Activated B cell treated with CpG ODN at 0.5 μM for 24 hours (primary cell): ENCODE measurements at regions not wholly inside any gene's neighbourhood (a gene's known extent, or its start where the extent isn't known, plus 50 kb on each side); places are given as distances from the start of the nearest gene placed in this dataset.

Experiments used
- ATAC-seq: fragments of 200-7000 bp; cut with Tn5 transposase; one replicate; pipeline ENCODE4 v1.10.0; 2021; ENCODE audit warnings: low read depth, mild to moderate bottlenecking, moderate library complexity
- CTCF ChIA-PET: fragments of 350-600 bp; sonication (Branson Sonifier 250); formaldehyde crosslinking; loops from one replicate; lab custom pipeline; 2021; ENCODE audit warnings: antibody characterized with exemption; lab: Charles Lee
- POLR2A ChIA-PET: fragments of 350-600 bp; sonication (Branson Sonifier 250); formaldehyde crosslinking; loops from one replicate; lab custom pipeline; 2021; ENCODE audit warnings: antibody characterized with exemption; lab: Charles Lee
- DNase-seq: peaks from one replicate; pipeline ENCODE4 v3.0.0; 2022
- H3K27ac Mint-ChIP-seq: one replicate; pipeline ENCODE4 v1.8.0; 2020; ENCODE audit warnings: mixed read lengths
- H3K27me3 Mint-ChIP-seq: one replicate; pipeline ENCODE4 v1.8.0; 2021; ENCODE audit warnings: mixed read lengths
- H3K36me3 Mint-ChIP-seq: one replicate; pipeline ENCODE4 v1.8.0; 2021; ENCODE audit warnings: low read depth, mixed read lengths
- H3K4me1 Mint-ChIP-seq: one replicate; pipeline ENCODE4 v1.8.0; 2021; ENCODE audit warnings: mixed read lengths
- H3K4me3 Mint-ChIP-seq: one replicate; pipeline ENCODE4 v1.8.0; 2020; ENCODE audit warnings: mild to moderate bottlenecking, mixed read lengths
- H3K9me3 Mint-ChIP-seq: one replicate; pipeline ENCODE4 v1.8.0; 2020; ENCODE audit warnings: mixed read lengths
- CTCF ChIP-seq: fragments of 200-600 bp; IDR thresholded peaks from one replicate; pipeline ENCODE4 v1.8.0; 2022; ENCODE audit warnings: antibody characterized with exemption, mild to moderate bottlenecking
- intact Hi-C: fragments of 100-400 bp; cut with micrococcal nuclease; formaldehyde crosslinking; loops from one replicate; pipeline ENCODE4 v1.15.1; 2024

GRCh38 chr4:152168987-152169616 is 366.8 kb downstream of the FBXW7 start:
- Mint-ChIP-seq H3K27ac (no peak overlapping the region), H3K4me3 (no peak overlapping the region), H3K27me3 (peaks cover 10% of the 10 kb centered on the region), H3K4me1 (no peaks in the 10 kb centered on the region), H3K9me3 (no peaks in the 10 kb centered on the region), H3K36me3 (no peaks in the 10 kb centered on the region)
- CTCF ChIA-PET = no interaction called here
- TF ChIP-seq CTCF = no peak
- POLR2A ChIA-PET = no interaction called here
- DNase-seq (no peak), ATAC-seq (no peak)
- intact Hi-C loops = no loop called here

GRCh38 chr4:152166567-152166966 is 369.3 kb downstream of the FBXW7 start:
- no peak for TF ChIP-seq CTCF
- CTCF ChIA-PET = no interaction called here
- intact Hi-C loops = no loop called here
- Mint-ChIP-seq H3K27me3 (peaks cover 11% of the 10 kb centered on the region), H3K9me3 (no peaks in the 10 kb centered on the region), H3K4me3 (no peak overlapping the region), H3K4me1 (no peaks in the 10 kb centered on the region), H3K27ac (no peak overlapping the region), H3K36me3 (no peaks in the 10 kb centered on the region)
- POLR2A ChIA-PET = no interaction called here
- DNase-seq (no peak), ATAC-seq (no peak)

GRCh38 chr4:152165846-152166245 is 370.0 kb downstream of the FBXW7 start:
- Mint-ChIP-seq H3K9me3 (no peaks in the 10 kb centered on the region), H3K27me3 (peaks cover 11% of the 10 kb centered on the region), H3K27ac (no peak overlapping the region), H3K4me1 (no peaks in the 10 kb centered on the region), H3K36me3 (no peaks in the 10 kb centered on the region), H3K4me3 (no peak overlapping the region)
- intact Hi-C loops = no loop called here
- CTCF ChIA-PET = no interaction called here
- DNase-seq (no peak), ATAC-seq (no peak)
- no peak for TF ChIP-seq CTCF
- POLR2A ChIA-PET = no interaction called here

- intact Hi-C loops = no loop called here
These were observed 370.7 kb downstream of the FBXW7 start for GRCh38 chr4:152165146-152165545.

GRCh38 chr4:152164561-152164960 is 371.3 kb downstream of the FBXW7 start:
- DNase-seq (no peak), ATAC-seq (no peak)
- ChIA-PET CTCF (no interaction called here), POLR2A (no interaction called here)
- Mint-ChIP-seq H3K9me3 (no peaks in the 10 kb centered on the region), H3K27me3 (peaks cover 13% of the 10 kb centered on the region), H3K4me3 (no peak overlapping the region), H3K4me1 (no peaks in the 10 kb centered on the region), H3K27ac (no peak overlapping the region), H3K36me3 (no peaks in the 10 kb centered on the region)
- no peak for TF ChIP-seq CTCF
- intact Hi-C loops = no loop called here

More at GRCh38 chr4:152165146-152165545, 370.7 kb downstream of the FBXW7 start:
- ChIA-PET POLR2A (no interaction called here), CTCF (no interaction called here)
- peaks cover 11% of the 10 kb centered on the region for H3K27me3 Mint-ChIP-seq
- ATAC-seq (no peak), DNase-seq (no peak)
- TF ChIP-seq CTCF = no peak
- H3K9me3 Mint-ChIP-seq = no peaks in the 10 kb centered on the region
- H3K27ac Mint-ChIP-seq = no peak overlapping the region
- no peaks in the 10 kb centered on the region for H3K36me3 Mint-ChIP-seq
- no peak overlapping the region for H3K4me3 Mint-ChIP-seq
- no peaks in the 10 kb centered on the region for H3K4me1 Mint-ChIP-seq
